Activated T-cell treated with anti-CD3 and anti-CD28 coated beads, Interleukin-2, amount 50 U/mL, for 24 hours (primary cell): ENCODE measurements at regions not wholly inside any gene's neighbourhood (a gene's known extent, or its start where the extent isn't known, plus 50 kb on each side); places are given as distances from the start of the nearest gene placed in this dataset.
"Not testable (repeated sequence)": the region's sequence is repeated elsewhere in the genome, so short reads cannot be mapped to it uniquely, and the experiment has no call there.

Experiments
- DNase-seq: peaks from one replicate; pipeline ENCODE4 v3.0.0-alpha.2; 2020
- H3K27ac Mint-ChIP-seq: 2 replicates; pipeline ENCODE4 v1.8.0; 2020; ENCODE audit warnings: mild to moderate bottlenecking, mixed read lengths
- H3K27me3 Mint-ChIP-seq: 2 replicates; pipeline ENCODE4 v1.8.0; 2020; ENCODE audit warnings: mixed read lengths
- H3K36me3 Mint-ChIP-seq: 2 replicates; pipeline ENCODE4 v1.8.0; 2020; ENCODE audit warnings: low read depth, mixed read lengths
- H3K4me1 Mint-ChIP-seq: 2 replicates; pipeline ENCODE4 v1.8.0; 2020; ENCODE audit warnings: low read depth, mixed read lengths
- H3K4me3 Mint-ChIP-seq: 2 replicates; pipeline ENCODE4 v1.8.0; 2020; ENCODE audit warnings: mild to moderate bottlenecking, moderate library complexity, mixed read lengths
- H3K9me3 Mint-ChIP-seq: 2 replicates; pipeline ENCODE4 v1.8.0; 2020; ENCODE audit warnings: mixed read lengths

GRCh38 chr16:29298997-29299396, 107.5 kb downstream of the NPIPB11 start:
- H3K4me3 Mint-ChIP-seq, DNase-seq, H3K36me3 Mint-ChIP-seq, H3K27ac Mint-ChIP-seq, H3K27me3 Mint-ChIP-seq, H3K9me3 Mint-ChIP-seq: not testable (repeated sequence)
- peaks cover 10% of the 10 kb centered on the region for H3K4me1 Mint-ChIP-seq

GRCh38 chr16:29298307-29298706, 108.2 kb downstream of the NPIPB11 start:
- DNase-seq, H3K36me3 Mint-ChIP-seq, H3K27me3 Mint-ChIP-seq, H3K9me3 Mint-ChIP-seq, H3K27ac Mint-ChIP-seq, H3K4me3 Mint-ChIP-seq: not testable (repeated sequence)
- H3K4me1 Mint-ChIP-seq = peaks cover 10% of the 10 kb centered on the region

GRCh38 chr16:29297809-29298177, 108.7 kb downstream of the NPIPB11 start:
- H3K9me3 Mint-ChIP-seq, DNase-seq, H3K4me3 Mint-ChIP-seq, H3K27me3 Mint-ChIP-seq, H3K36me3 Mint-ChIP-seq, H3K27ac Mint-ChIP-seq: not testable (repeated sequence)
- H3K4me1 Mint-ChIP-seq = peaks cover 10% of the 10 kb centered on the region

- not testable (repeated sequence) for H3K27me3 Mint-ChIP-seq, H3K27ac Mint-ChIP-seq, DNase-seq, H3K4me3 Mint-ChIP-seq, H3K9me3 Mint-ChIP-seq, H3K36me3 Mint-ChIP-seq
- peaks cover 10% of the 10 kb centered on the region for H3K4me1 Mint-ChIP-seq
These were observed 109.2 kb downstream of the NPIPB11 start for GRCh38 chr16:29297144-29297808.

- not testable (repeated sequence) for H3K9me3 Mint-ChIP-seq, H3K36me3 Mint-ChIP-seq, H3K27ac Mint-ChIP-seq, H3K4me3 Mint-ChIP-seq, DNase-seq, H3K27me3 Mint-ChIP-seq
- H3K4me1 Mint-ChIP-seq = peaks cover 10% of the 10 kb centered on the region
These were observed 110.3 kb downstream of the NPIPB11 start for GRCh38 chr16:29296176-29296575.

GRCh38 chr16:29294951-29295795, 111.3 kb downstream of the NPIPB11 start:
- peaks cover 14% of the 10 kb centered on the region for H3K4me1 Mint-ChIP-seq
- DNase-seq, H3K4me3 Mint-ChIP-seq, H3K27me3 Mint-ChIP-seq, H3K9me3 Mint-ChIP-seq, H3K27ac Mint-ChIP-seq, H3K36me3 Mint-ChIP-seq: not testable (repeated sequence)

- H3K4me1 Mint-ChIP-seq, H3K4me3 Mint-ChIP-seq, H3K36me3 Mint-ChIP-seq, H3K9me3 Mint-ChIP-seq, DNase-seq, H3K27ac Mint-ChIP-seq, H3K27me3 Mint-ChIP-seq: not testable (repeated sequence)
These were observed 112.0 kb downstream of the NPIPB11 start for GRCh38 chr16:29294400-29294933.

- not testable (repeated sequence) for DNase-seq, H3K27me3 Mint-ChIP-seq, H3K27ac Mint-ChIP-seq, H3K36me3 Mint-ChIP-seq, H3K4me3 Mint-ChIP-seq, H3K9me3 Mint-ChIP-seq, H3K4me1 Mint-ChIP-seq
These were observed 113.0 kb downstream of the NPIPB11 start for GRCh38 chr16:29293545-29293944.

- H3K36me3 Mint-ChIP-seq, H3K27ac Mint-ChIP-seq, H3K27me3 Mint-ChIP-seq, H3K9me3 Mint-ChIP-seq, H3K4me1 Mint-ChIP-seq, DNase-seq, H3K4me3 Mint-ChIP-seq: not testable (repeated sequence)
These were observed 113.5 kb downstream of the NPIPB11 start for GRCh38 chr16:29292952-29293471.

- not testable (repeated sequence) for H3K27me3 Mint-ChIP-seq, H3K27ac Mint-ChIP-seq, DNase-seq, H3K36me3 Mint-ChIP-seq, H3K4me3 Mint-ChIP-seq, H3K9me3 Mint-ChIP-seq
- peaks cover 10% of the 10 kb centered on the region for H3K4me1 Mint-ChIP-seq
These were observed 114.9 kb downstream of the NPIPB11 start for GRCh38 chr16:29291329-29292271.

GRCh38 chr16:29290631-29291247, 115.8 kb downstream of the NPIPB11 start:
- Mint-ChIP-seq H3K27ac (no peak overlapping the region), H3K4me1 (peaks cover 14% of the 10 kb centered on the region), H3K27me3 (no peaks in the 10 kb centered on the region), H3K4me3 (no peak overlapping the region), H3K36me3 (no peaks in the 10 kb centered on the region), H3K9me3 (no peaks in the 10 kb centered on the region)
- DNase-seq = peak; percentile 74

- H3K27me3 Mint-ChIP-seq, DNase-seq, H3K9me3 Mint-ChIP-seq, H3K4me3 Mint-ChIP-seq, H3K36me3 Mint-ChIP-seq, H3K27ac Mint-ChIP-seq: not testable (repeated sequence)
- H3K4me1 Mint-ChIP-seq = peaks cover 22% of the 10 kb centered on the region
These were observed 116.8 kb downstream of the NPIPB11 start for GRCh38 chr16:29289516-29290239.

GRCh38 chr16:29288711-29289474, 117.6 kb downstream of the NPIPB11 start:
- H3K27ac Mint-ChIP-seq, H3K36me3 Mint-ChIP-seq: not testable (repeated sequence)

More at GRCh38 chr16:29288711-29289474, 117.6 kb downstream of the NPIPB11 start:
- H3K27me3 Mint-ChIP-seq, DNase-seq, H3K9me3 Mint-ChIP-seq, H3K4me3 Mint-ChIP-seq: not testable (repeated sequence)
- H3K4me1 Mint-ChIP-seq = peaks cover 25% of the 10 kb centered on the region
